GM12864 (cell line): ENCODE measurements at regions not wholly inside any gene's neighbourhood (a gene's known extent, or its start where the extent isn't known, plus 50 kb on each side); places are given as distances from the start of the nearest gene placed in this dataset.
"Not testable (repeated sequence)": the region's sequence is repeated elsewhere in the genome, so short reads cannot be mapped to it uniquely, and the experiment has no call there.

Experiments used
- DNase-seq: peaks from one replicate; pipeline ENCODE4 v3.0.0-alpha.2; 2011; ENCODE audit warnings: low read depth
- H3K4me3 ChIP-seq: 2 replicates; pipeline ENCODE4 v1.5.1; 2011; ENCODE audit warnings: mild to moderate bottlenecking, low read depth, low read length, control low read depth
- CTCF ChIP-seq: IDR thresholded peaks from 2 replicates; pipeline ENCODE4 v1.5.1; 2011; ENCODE audit warnings: low read depth, mild to moderate bottlenecking, moderate library complexity, low read length, control low read depth, inconsistent platforms; ENCODE audit errors: missing control alignments

- H3K4me3 ChIP-seq, result no peak overlapping the region
- no peak for DNase-seq
- TF ChIP-seq CTCF, result no peak
These were observed 354.1 kb downstream of the KCNJ2 start for GRCh38 chr17:70523426-70523825.

GRCh38 chr17:70525035-70525434 lies 355.7 kb downstream of the KCNJ2 start:
- DNase-seq, H3K4me3 ChIP-seq: not testable (repeated sequence)

- no peak for TF ChIP-seq CTCF
- no peak for DNase-seq
- H3K4me3 ChIP-seq, result no peak overlapping the region
These were observed 356.6 kb downstream of the KCNJ2 start for GRCh38 chr17:70525961-70526360.

- DNase-seq, result no peak
- no peak overlapping the region for H3K4me3 ChIP-seq
- no peak for TF ChIP-seq CTCF
These were observed 358.1 kb downstream of the KCNJ2 start for GRCh38 chr17:70527364-70527888.

GRCh38 chr17:70533427-70533826 lies 364.1 kb downstream of the KCNJ2 start:
- TF ChIP-seq CTCF, result no peak
- no peak for DNase-seq
- H3K4me3 ChIP-seq, result no peak overlapping the region

GRCh38 chr17:70535986-70536385 lies 366.7 kb downstream of the KCNJ2 start:
- no peak for DNase-seq
- TF ChIP-seq CTCF, result no peak
- no peak overlapping the region for H3K4me3 ChIP-seq

- H3K4me3 ChIP-seq, result no peak overlapping the region
- no peak for DNase-seq
- no peak for TF ChIP-seq CTCF
These were observed 370.0 kb downstream of the KCNJ2 start for GRCh38 chr17:70539132-70539924.
